DOHH2 (cell line): ENCODE measurements at regions not wholly inside any gene's neighbourhood (a gene's known extent, or its start where the extent isn't known, plus 50 kb on each side); places are given as distances from the start of the nearest gene placed in this dataset.
"Not testable (repeated sequence)": the region's sequence is repeated elsewhere in the genome, so short reads cannot be mapped to it uniquely, and the experiment has no call there.

Experiments
- H3F3A ChIP-seq: fragments of 200-600 bp; sonication (generic), shearing (Covaris generic); 2 replicates; pipeline ENCODE4 v1.6.0; 2016; ENCODE audit warnings: antibody characterized with exemption, mild to moderate bottlenecking; ENCODE audit not compliant: control insufficient read depth, insufficient read depth
- H3K27ac ChIP-seq: fragments of 200-600 bp; sonication (generic); 2 replicates; pipeline ENCODE4 v1.5.1; 2014; ENCODE audit warnings: low read depth, mild to moderate bottlenecking, low read length, moderate library complexity
- H3K27me3 ChIP-seq: fragments of 200-600 bp; sonication (generic); 2 replicates; pipeline ENCODE4 v1.6.1; 2014; ENCODE audit warnings: mild to moderate bottlenecking, low read length, mixed read lengths; ENCODE audit not compliant: control insufficient read depth
- H3K36me3 ChIP-seq: fragments of 200-600 bp; sonication (generic); 2 replicates; pipeline ENCODE4 v1.6.1; 2014; ENCODE audit warnings: mild to moderate bottlenecking, low read length, moderate library complexity, mixed read lengths; ENCODE audit not compliant: control insufficient read depth
- H3K4me1 ChIP-seq: fragments of 200-600 bp; sonication (generic); 2 replicates; pipeline ENCODE4 v1.6.1; 2014; ENCODE audit warnings: mild to moderate bottlenecking, low read length, mixed read lengths; ENCODE audit not compliant: control insufficient read depth
- H3K4me2 ChIP-seq: fragments of 200-600 bp; sonication (generic); 2 replicates; pipeline ENCODE4 v1.6.0; 2014; ENCODE audit warnings: mild to moderate bottlenecking, low read length, moderate library complexity
- H3K4me3 ChIP-seq: fragments of 200-600 bp; sonication (generic); 2 replicates; pipeline ENCODE4 v1.5.1; 2014; ENCODE audit warnings: mild to moderate bottlenecking, low read length, mixed read lengths
- H3K79me2 ChIP-seq: fragments of 200-600 bp; sonication (generic); 2 replicates; pipeline ENCODE4 v1.6.1; 2014; ENCODE audit warnings: mild to moderate bottlenecking, low read length, mixed read lengths; ENCODE audit not compliant: control insufficient read depth
- H3K9me2 ChIP-seq: fragments of 200-600 bp; sonication (generic); replicated peaks from 2 replicates; pipeline ENCODE4 v1.6.1; 2014; ENCODE audit warnings: mild to moderate bottlenecking, low read length, mixed read lengths; ENCODE audit not compliant: control insufficient read depth
- H3K9me3 ChIP-seq: fragments of 200-600 bp; sonication (generic); 2 replicates; pipeline ENCODE4 v1.6.1; 2014; ENCODE audit warnings: antibody characterized with exemption, low read length, mixed read lengths; ENCODE audit not compliant: control insufficient read depth, insufficient read depth
- H4K20me1 ChIP-seq: fragments of 200-600 bp; sonication (generic); 2 replicates; pipeline ENCODE4 v1.6.0; 2014; ENCODE audit warnings: low read depth, mild to moderate bottlenecking, antibody characterized with exemption, low read length, moderate library complexity; ENCODE audit not compliant: control insufficient read depth, insufficient read depth
- EZH2phosphoT487 ChIP-seq: fragments of 200-600 bp; sonication (generic); IDR thresholded peaks from 2 replicates; pipeline ENCODE4 v1.6.1; 2017; ENCODE audit warnings: borderline replicate concordance, mild to moderate bottlenecking, antibody characterized with exemption, low read length, moderate library complexity, mixed read lengths
- TF ChIP-seq, protein P1 (sequence below): fragments of 200-600 bp; sonication (generic); IDR thresholded peaks from one replicate; pipeline ENCODE4 v1.5.1; 2014; ENCODE audit warnings: antibody characterized with exemption, mild to moderate bottlenecking, low read depth, low read length; ENCODE audit not compliant: poor library complexity, severe bottlenecking

GRCh38 chr3:19825193-19825592 is 108.8 kb downstream of the EFHB start:
- no peaks in the 10 kb centered on the region for H3K4me1 ChIP-seq
- no peaks in the 10 kb centered on the region for H4K20me1 ChIP-seq
- TF ChIP-seq EZH2phosphoT487 = no peak
- TF ChIP-seq, protein P1, sequence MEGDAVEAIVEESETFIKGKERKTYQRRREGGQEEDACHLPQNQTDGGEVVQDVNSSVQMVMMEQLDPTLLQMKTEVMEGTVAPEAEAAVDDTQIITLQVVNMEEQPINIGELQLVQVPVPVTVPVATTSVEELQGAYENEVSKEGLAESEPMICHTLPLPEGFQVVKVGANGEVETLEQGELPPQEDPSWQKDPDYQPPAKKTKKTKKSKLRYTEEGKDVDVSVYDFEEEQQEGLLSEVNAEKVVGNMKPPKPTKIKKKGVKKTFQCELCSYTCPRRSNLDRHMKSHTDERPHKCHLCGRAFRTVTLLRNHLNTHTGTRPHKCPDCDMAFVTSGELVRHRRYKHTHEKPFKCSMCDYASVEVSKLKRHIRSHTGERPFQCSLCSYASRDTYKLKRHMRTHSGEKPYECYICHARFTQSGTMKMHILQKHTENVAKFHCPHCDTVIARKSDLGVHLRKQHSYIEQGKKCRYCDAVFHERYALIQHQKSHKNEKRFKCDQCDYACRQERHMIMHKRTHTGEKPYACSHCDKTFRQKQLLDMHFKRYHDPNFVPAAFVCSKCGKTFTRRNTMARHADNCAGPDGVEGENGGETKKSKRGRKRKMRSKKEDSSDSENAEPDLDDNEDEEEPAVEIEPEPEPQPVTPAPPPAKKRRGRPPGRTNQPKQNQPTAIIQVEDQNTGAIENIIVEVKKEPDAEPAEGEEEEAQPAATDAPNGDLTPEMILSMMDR = no peak
- no peak overlapping the region for H3K27ac ChIP-seq
- H3K9me3 ChIP-seq = no peaks in the 10 kb centered on the region
- no peaks in the 10 kb centered on the region for H3K36me3 ChIP-seq
- H3K79me2 ChIP-seq = no peaks in the 10 kb centered on the region
- no peak overlapping the region for H3K4me2 ChIP-seq
- H3K27me3 ChIP-seq = no peaks in the 10 kb centered on the region
- no peaks in the 10 kb centered on the region for H3K9me2 ChIP-seq
- no peaks in the 10 kb centered on the region for H3F3A ChIP-seq
- H3K4me3 ChIP-seq = no peak overlapping the region

DNA sequence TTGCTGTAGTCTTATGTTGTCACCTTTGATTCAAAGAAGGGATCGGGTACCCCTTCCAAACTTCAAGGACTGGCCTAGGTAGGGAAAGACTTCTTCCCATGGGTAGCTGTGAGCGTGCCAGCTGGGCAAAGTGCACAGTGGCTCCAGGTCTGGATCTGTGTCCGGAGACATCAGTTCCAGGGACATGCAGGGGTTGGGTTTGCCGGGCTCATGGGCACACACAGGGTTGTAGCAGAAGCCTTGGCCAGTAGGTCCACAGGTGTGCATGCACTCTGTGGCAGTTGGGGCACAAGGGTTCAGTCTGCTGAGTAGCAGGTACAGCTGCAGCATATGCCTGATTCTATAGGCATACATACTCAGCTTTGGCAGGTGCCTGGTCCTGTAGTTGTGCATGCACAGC is 111.2 kb downstream of the EFHB start:
- no peaks in the 10 kb centered on the region for H3K4me1 ChIP-seq
- H4K20me1 ChIP-seq = no peaks in the 10 kb centered on the region
- H3K9me3 ChIP-seq = no peaks in the 10 kb centered on the region
- no peaks in the 10 kb centered on the region for H3K79me2 ChIP-seq
- no peak overlapping the region for H3K4me3 ChIP-seq
- H3F3A ChIP-seq = no peaks in the 10 kb centered on the region
- H3K9me2 ChIP-seq = no peaks in the 10 kb centered on the region
- H3K27me3 ChIP-seq = no peaks in the 10 kb centered on the region
- TF ChIP-seq, protein P1 = no peak
- no peak for TF ChIP-seq EZH2phosphoT487
- no peaks in the 10 kb centered on the region for H3K36me3 ChIP-seq
- H3K4me2 ChIP-seq = no peak overlapping the region
- no peak overlapping the region for H3K27ac ChIP-seq

- Histone ChIP-seq H3K9me3 (no peaks in the 10 kb centered on the region), H3K9me2 (no peaks in the 10 kb centered on the region), H3F3A (no peaks in the 10 kb centered on the region), H3K27me3 (no peaks in the 10 kb centered on the region), H3K36me3 (no peaks in the 10 kb centered on the region), H4K20me1 (no peaks in the 10 kb centered on the region), H3K4me2 (no peak overlapping the region), H3K4me1 (no peaks in the 10 kb centered on the region), H3K27ac (no peak overlapping the region), H3K79me2 (no peaks in the 10 kb centered on the region), H3K4me3 (no peak overlapping the region)
- TF ChIP-seq, protein P1 = no peak
- no peak for TF ChIP-seq EZH2phosphoT487
Observed at GRCh38 chr3:19816631-19817030, 117.4 kb downstream of the EFHB start.

DNA sequence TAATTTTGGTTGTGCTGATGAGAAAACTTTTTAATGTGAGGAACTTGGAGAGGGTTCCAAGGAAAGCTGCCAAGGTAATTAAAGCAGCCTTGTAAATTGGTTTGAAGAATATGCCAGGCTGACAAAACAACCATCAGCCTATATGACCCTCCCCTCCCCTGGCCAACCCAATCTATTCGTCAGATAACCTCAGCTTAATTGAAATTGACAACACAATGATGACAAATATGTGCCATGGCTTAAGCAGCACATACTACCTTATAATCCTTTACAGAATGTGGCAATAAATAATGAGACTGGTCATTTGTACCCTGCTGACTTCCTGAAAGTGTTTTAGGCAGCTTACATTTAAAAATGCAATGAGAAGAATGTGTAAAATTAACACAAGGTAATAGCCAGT is 118.2 kb downstream of the EFHB start:
- Histone ChIP-seq H3K27me3 (no peaks in the 10 kb centered on the region), H4K20me1 (no peaks in the 10 kb centered on the region), H3K36me3 (no peaks in the 10 kb centered on the region), H3K9me2 (no peaks in the 10 kb centered on the region), H3K9me3 (no peaks in the 10 kb centered on the region), H3K4me1 (no peaks in the 10 kb centered on the region), H3K4me3 (no peak overlapping the region), H3K4me2 (no peak overlapping the region), H3K27ac (no peak overlapping the region), H3F3A (no peaks in the 10 kb centered on the region), H3K79me2 (no peaks in the 10 kb centered on the region)
- TF ChIP-seq, protein P1 = no peak
- no peak for TF ChIP-seq EZH2phosphoT487

DNA sequence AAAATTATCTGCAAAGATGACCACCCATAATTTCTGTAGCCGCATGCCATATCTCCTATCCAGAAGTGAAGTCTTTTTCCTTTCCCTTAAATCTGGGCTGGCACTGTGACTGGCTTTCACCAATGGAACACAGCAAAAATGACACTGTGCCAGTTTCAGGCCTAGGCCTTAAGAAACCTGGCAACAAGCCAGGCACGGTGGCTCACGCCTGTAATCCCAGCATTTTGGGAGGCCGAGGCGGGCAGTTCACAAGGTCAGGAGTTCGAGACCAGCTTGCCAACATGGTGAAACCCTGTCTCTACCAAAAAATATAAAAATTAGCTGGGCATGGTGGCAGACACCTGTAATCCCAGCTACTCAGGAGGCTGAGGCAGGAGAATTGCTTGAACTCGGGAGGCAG is 120.3 kb downstream of the EFHB start:
- H3K27me3 ChIP-seq, H3K9me3 ChIP-seq, H3K4me2 ChIP-seq, H3K79me2 ChIP-seq, H3F3A ChIP-seq, H3K9me2 ChIP-seq, H4K20me1 ChIP-seq, H3K4me1 ChIP-seq, H3K27ac ChIP-seq, H3K36me3 ChIP-seq, H3K4me3 ChIP-seq: not testable (repeated sequence)
